ENCODE measurements at regions not wholly inside any gene's neighbourhood (a gene's known extent, or its start where the extent isn't known, plus 50 kb on each side); places are given as distances from the start of the nearest gene placed in this dataset.

DNA sequence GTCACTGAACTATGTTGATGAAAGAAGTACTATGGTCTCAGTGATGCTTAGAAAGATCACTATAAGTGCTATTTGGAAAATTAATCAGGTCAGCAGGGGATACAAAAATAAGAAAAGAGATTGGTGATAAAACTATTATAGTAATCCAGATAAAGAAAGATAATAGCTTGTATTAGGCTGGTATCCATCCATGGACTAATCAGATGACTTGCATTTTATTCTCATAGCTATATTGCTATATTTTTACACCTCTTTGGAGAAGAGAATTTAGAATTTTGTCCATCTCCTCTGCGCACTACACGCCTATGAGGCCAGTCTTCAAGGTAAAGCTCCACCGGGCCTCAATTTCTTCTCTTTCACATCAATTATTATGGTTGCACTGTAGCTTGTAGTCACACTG, 635.1 kb upstream of the DDX18 start:
- DNase-seq: no peak
- Mint-ChIP-seq H3K4me1 (no peaks in the 10 kb centered on the region), H3K27ac (no peak overlapping the region), H3K36me3 (ENCODE audit: low read depth) (no peaks in the 10 kb centered on the region), H3K27me3 (no peaks in the 10 kb centered on the region), H3K4me3 (no peak overlapping the region), H3K9me3 (ENCODE audit: low read depth) (peaks cover 7% of the 10 kb centered on the region)
- intact Hi-C loops (cut with DNase I, micrococcal nuclease): no loop called here
- ChIA-PET CTCF (no interaction called here), POLR2A (no interaction called here)
- no peak for ATAC-seq

DNA sequence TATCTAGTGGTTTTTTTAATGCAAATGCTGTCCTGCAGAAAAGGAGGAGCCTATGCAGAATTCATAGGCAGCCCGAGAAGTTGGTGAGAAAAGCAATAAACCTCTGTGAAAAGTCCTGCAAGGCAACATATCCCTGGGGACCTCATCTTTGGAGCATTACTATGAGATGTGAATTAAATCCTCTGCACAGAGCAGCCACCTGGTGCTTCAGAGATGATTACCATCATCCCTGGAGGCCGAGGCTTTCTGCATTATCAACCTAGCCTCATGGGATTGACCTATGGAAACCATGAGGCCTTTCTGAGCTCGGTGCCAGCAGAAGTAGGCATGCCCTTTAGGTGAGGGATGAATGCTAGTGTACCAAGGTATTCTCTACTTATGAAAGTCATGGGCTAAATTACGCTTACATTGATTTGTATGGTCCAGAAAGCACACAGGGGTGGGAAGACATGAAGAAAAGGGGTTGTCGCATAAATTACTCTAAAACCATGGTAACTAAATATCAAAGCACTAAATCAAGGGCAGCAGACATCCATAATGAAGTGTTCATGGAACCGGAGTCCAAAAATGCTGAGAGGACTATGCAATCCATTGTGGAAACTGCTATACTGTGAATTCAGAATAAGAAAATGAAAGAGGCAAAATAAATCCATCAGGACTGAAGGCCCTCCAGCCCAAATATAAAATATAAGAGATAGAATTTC, 623.5 kb upstream of the DDX18 start:
- CTCF ChIA-PET: no interaction called here
- peaks cover 8% of the 10 kb centered on the region for H3K9me3 Mint-ChIP-seq (ENCODE audit: low read depth)
- no peak for DNase-seq
- H3K4me1 Mint-ChIP-seq: no peaks in the 10 kb centered on the region
- ATAC-seq: no peak
- intact Hi-C loops (cut with DNase I, micrococcal nuclease): no loop called here
- H3K36me3 Mint-ChIP-seq (ENCODE audit: low read depth): no peaks in the 10 kb centered on the region
- H3K27ac Mint-ChIP-seq: no peak overlapping the region
- no peak overlapping the region for H3K4me3 Mint-ChIP-seq
- POLR2A ChIA-PET: no interaction called here
- no peaks in the 10 kb centered on the region for H3K27me3 Mint-ChIP-seq

DNA sequence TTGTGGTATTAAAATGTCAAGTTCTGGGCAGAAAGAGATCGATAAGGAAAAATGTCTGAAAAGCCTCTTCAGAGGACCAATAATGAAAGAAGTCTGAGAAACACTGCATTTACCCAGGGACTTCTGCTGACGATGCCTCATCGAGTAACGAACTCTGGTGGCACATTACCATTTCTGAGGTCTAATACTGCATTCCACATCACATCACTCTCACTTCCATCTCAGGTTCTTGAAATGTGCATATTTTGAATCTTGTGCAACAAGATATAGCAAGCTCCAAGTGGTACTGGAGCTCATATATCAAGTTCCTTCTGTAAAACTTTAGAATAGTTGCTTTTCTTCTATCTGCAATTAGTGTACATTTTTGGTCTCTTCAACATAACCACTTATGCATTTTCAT, 619.1 kb upstream of the DDX18 start:
- H3K27ac Mint-ChIP-seq: no peak overlapping the region
- intact Hi-C loops (cut with DNase I, micrococcal nuclease): no loop called here
- H3K9me3 Mint-ChIP-seq (ENCODE audit: low read depth): peaks cover 12% of the 10 kb centered on the region
- DNase-seq (no peak), ATAC-seq (no peak)
- no peak overlapping the region for H3K4me3 Mint-ChIP-seq
- H3K4me1 Mint-ChIP-seq: no peaks in the 10 kb centered on the region
- no peaks in the 10 kb centered on the region for H3K27me3 Mint-ChIP-seq
- no peaks in the 10 kb centered on the region for H3K36me3 Mint-ChIP-seq (ENCODE audit: low read depth)
- ChIA-PET POLR2A (no interaction called here), CTCF (no interaction called here)

DNA sequence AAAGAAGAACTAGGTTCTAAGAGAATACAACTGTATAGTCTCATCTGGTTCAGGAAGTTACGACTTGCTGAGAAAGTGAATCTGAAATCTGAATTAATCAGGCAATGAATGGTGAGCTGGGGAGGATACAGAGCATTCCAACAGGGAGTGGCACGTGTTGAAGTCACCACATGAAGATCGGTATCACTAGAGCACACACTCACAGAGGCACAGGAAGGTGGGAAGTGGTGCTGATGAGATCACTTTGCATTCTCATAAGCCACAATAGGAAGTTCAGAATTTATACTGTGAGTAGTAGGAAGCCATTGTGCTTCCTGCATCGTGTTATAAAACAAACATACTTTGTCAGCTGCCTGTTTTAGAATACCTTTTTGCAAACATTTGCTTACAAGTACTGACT, 615.0 kb upstream of the DDX18 start:
- DNase-seq (no peak), ATAC-seq (no peak)
- no peaks in the 10 kb centered on the region for H3K36me3 Mint-ChIP-seq (ENCODE audit: low read depth)
- H3K9me3 Mint-ChIP-seq (ENCODE audit: low read depth): peaks cover 12% of the 10 kb centered on the region
- intact Hi-C loops (cut with DNase I, micrococcal nuclease): no loop called here
- no peak overlapping the region for H3K4me3 Mint-ChIP-seq
- H3K4me1 Mint-ChIP-seq: no peaks in the 10 kb centered on the region
- no peaks in the 10 kb centered on the region for H3K27me3 Mint-ChIP-seq
- ChIA-PET POLR2A (no interaction called here), CTCF (no interaction called here)
- no peak overlapping the region for H3K27ac Mint-ChIP-seq

GRCh38 chr2:117212562-117212961, 601.9 kb upstream of the DDX18 start:
- ATAC-seq (no peak), DNase-seq (no peak)
- ChIA-PET CTCF (no interaction called here), POLR2A (no interaction called here)
- no peak overlapping the region for H3K4me3 Mint-ChIP-seq
- intact Hi-C loops (cut with DNase I, micrococcal nuclease): no loop called here
- peaks cover 6% of the 10 kb centered on the region for H3K9me3 Mint-ChIP-seq (ENCODE audit: low read depth)
- no peaks in the 10 kb centered on the region for H3K36me3 Mint-ChIP-seq (ENCODE audit: low read depth)
- H3K27me3 Mint-ChIP-seq: no peaks in the 10 kb centered on the region
- H3K27ac Mint-ChIP-seq: no peak overlapping the region
- H3K4me1 Mint-ChIP-seq: no peaks in the 10 kb centered on the region

DNA sequence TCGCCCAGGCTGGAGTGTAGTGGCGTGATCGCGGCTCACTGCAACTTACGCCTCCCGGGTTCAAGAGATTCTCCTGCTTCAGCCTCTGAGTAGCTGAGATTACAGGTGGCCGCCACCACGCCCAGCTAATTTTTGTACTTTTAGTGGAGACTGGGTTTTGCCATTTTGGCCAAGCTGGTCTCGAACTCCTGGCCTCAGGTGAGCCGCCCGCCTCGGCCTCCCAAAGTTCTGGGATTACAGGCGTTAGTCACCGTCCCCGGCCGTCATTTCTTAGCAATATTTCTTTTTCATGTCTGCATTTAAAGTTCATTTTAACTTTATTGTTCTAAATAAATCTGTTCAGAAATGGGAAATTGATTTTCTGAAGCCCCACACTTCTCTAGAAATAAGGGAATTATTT, 597.3 kb upstream of the DDX18 start:
- no peak overlapping the region for H3K4me3 Mint-ChIP-seq
- intact Hi-C loops (cut with DNase I, micrococcal nuclease): no loop called here
- no peak overlapping the region for H3K27ac Mint-ChIP-seq
- ChIA-PET POLR2A (no interaction called here), CTCF (no interaction called here)
- ATAC-seq (no peak), DNase-seq (no peak)
- no peaks in the 10 kb centered on the region for H3K27me3 Mint-ChIP-seq
- H3K36me3 Mint-ChIP-seq (ENCODE audit: low read depth): no peaks in the 10 kb centered on the region
- H3K4me1 Mint-ChIP-seq: no peaks in the 10 kb centered on the region
- peaks cover 4% of the 10 kb centered on the region for H3K9me3 Mint-ChIP-seq (ENCODE audit: low read depth)

- no peaks in the 10 kb centered on the region for H3K27me3 Mint-ChIP-seq
- ChIA-PET POLR2A (no interaction called here), CTCF (no interaction called here)
- H3K4me3 Mint-ChIP-seq: no peak overlapping the region
- H3K36me3 Mint-ChIP-seq (ENCODE audit: low read depth): no peaks in the 10 kb centered on the region
- intact Hi-C loops (cut with DNase I, micrococcal nuclease): no loop called here
- DNase-seq: no peak
- no peaks in the 10 kb centered on the region for H3K4me1 Mint-ChIP-seq
- no peak for ATAC-seq
- no peak overlapping the region for H3K27ac Mint-ChIP-seq
- H3K9me3 Mint-ChIP-seq (ENCODE audit: low read depth): peaks cover 16% of the 10 kb centered on the region
Measured at GRCh38 chr2:117222809-117223208, 591.7 kb upstream of the DDX18 start.

DNA sequence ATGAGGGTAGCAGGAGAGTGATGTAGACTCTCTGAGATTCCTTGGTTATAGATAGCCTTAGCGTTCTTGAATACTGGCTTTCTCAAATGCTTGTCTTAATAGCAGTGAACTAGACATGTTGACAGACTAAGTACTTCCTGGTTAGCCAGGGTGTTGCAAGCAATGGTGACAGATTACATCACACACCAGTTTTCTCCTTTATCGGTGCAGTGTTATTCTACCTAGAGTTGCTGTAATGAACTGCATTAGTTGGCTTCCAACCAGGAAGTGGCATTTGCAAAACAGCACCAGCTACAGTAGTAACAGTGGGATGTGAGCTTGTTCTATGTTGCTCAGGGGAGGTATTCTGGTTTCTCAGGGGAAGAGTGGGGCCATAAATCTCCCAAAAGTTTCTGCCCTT, 582.2 kb upstream of the DDX18 start:
- CTCF ChIA-PET: no interaction called here
- intact Hi-C loops (cut with DNase I, micrococcal nuclease): no loop called here
- ATAC-seq (no peak), DNase-seq (no peak)
- no peaks in the 10 kb centered on the region for H3K4me1 Mint-ChIP-seq
- H3K27ac Mint-ChIP-seq: no peak overlapping the region
- POLR2A ChIA-PET: no interaction called here
- H3K27me3 Mint-ChIP-seq: no peaks in the 10 kb centered on the region
- H3K4me3 Mint-ChIP-seq: no peak overlapping the region
- no peaks in the 10 kb centered on the region for H3K36me3 Mint-ChIP-seq (ENCODE audit: low read depth)
- H3K9me3 Mint-ChIP-seq (ENCODE audit: low read depth): peaks cover 25% of the 10 kb centered on the region

- DNase-seq (no peak), ATAC-seq (no peak)
- H3K9me3 Mint-ChIP-seq (ENCODE audit: low read depth): peaks cover 12% of the 10 kb centered on the region
- H3K4me3 Mint-ChIP-seq: no peak overlapping the region
- H3K4me1 Mint-ChIP-seq: no peaks in the 10 kb centered on the region
- H3K27me3 Mint-ChIP-seq: no peaks in the 10 kb centered on the region
- H3K27ac Mint-ChIP-seq: no peak overlapping the region
- no peaks in the 10 kb centered on the region for H3K36me3 Mint-ChIP-seq (ENCODE audit: low read depth)
- ChIA-PET POLR2A (no interaction called here), CTCF (no interaction called here)
- intact Hi-C loops (cut with DNase I, micrococcal nuclease): no loop called here
Measured at GRCh38 chr2:117257362-117257761, 557.1 kb upstream of the DDX18 start.

GRCh38 chr2:117269574-117269973, 544.9 kb upstream of the DDX18 start:
- Mint-ChIP-seq H3K27me3 (no peaks in the 10 kb centered on the region), H3K4me1 (no peaks in the 10 kb centered on the region), H3K27ac (no peak overlapping the region), H3K9me3 (ENCODE audit: low read depth) (peaks cover 6% of the 10 kb centered on the region), H3K36me3 (ENCODE audit: low read depth) (no peaks in the 10 kb centered on the region), H3K4me3 (no peak overlapping the region)
- intact Hi-C loops (cut with DNase I, micrococcal nuclease): no loop called here
- ATAC-seq: no peak
- CTCF ChIA-PET: no interaction called here
- no peak for DNase-seq
- POLR2A ChIA-PET: no interaction called here

DNA sequence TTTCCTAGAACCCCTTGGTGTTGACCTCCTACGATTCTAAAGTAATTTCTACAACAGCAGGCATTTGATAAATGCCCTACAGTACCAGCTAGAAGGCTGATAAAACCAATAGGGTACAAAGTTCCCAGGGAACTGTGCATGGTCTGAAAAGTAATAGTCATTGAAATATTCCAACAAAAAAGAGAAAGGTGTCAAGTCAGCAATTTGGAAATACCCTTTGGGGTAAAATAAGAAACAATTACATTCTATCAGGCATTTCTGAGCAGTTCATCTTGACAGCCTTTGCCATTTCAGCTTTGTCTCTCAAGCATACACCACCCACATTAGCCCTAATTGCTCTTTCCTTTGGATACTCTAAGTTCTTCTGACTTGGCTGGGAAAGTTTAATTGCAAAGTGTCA, 542.9 kb upstream of the DDX18 start:
- H3K4me1 Mint-ChIP-seq: no peaks in the 10 kb centered on the region
- H3K27me3 Mint-ChIP-seq: no peaks in the 10 kb centered on the region
- CTCF ChIA-PET: no interaction called here
- ATAC-seq (no peak), DNase-seq (no peak)
- H3K9me3 Mint-ChIP-seq (ENCODE audit: low read depth): no peaks in the 10 kb centered on the region
- POLR2A ChIA-PET: no interaction called here
- no peak overlapping the region for H3K4me3 Mint-ChIP-seq
- no peaks in the 10 kb centered on the region for H3K36me3 Mint-ChIP-seq (ENCODE audit: low read depth)
- H3K27ac Mint-ChIP-seq: no peak overlapping the region
- intact Hi-C loops (cut with DNase I, micrococcal nuclease): no loop called here

GRCh38 chr2:117273009-117273671, 541.4 kb upstream of the DDX18 start:
- Mint-ChIP-seq H3K36me3 (ENCODE audit: low read depth) (no peaks in the 10 kb centered on the region), H3K27ac (no peak overlapping the region)

GRCh38 chr2:117293012-117293411, 521.5 kb upstream of the DDX18 start:
- H3K27ac Mint-ChIP-seq: no peak overlapping the region
- no peaks in the 10 kb centered on the region for H3K36me3 Mint-ChIP-seq (ENCODE audit: low read depth)
- no peak overlapping the region for H3K4me3 Mint-ChIP-seq
- ATAC-seq: no peak
- CTCF ChIA-PET: no interaction called here
- intact Hi-C loops (cut with DNase I, micrococcal nuclease): no loop called here
- H3K27me3 Mint-ChIP-seq: no peaks in the 10 kb centered on the region
- no peak for DNase-seq
- POLR2A ChIA-PET: no interaction called here
- H3K4me1 Mint-ChIP-seq: no peaks in the 10 kb centered on the region
- peaks cover 9% of the 10 kb centered on the region for H3K9me3 Mint-ChIP-seq (ENCODE audit: low read depth)

More at GRCh38 chr2:117273009-117273671, 541.4 kb upstream of the DDX18 start:
- intact Hi-C loops (cut with DNase I, micrococcal nuclease): no loop called here
- CTCF ChIA-PET: no interaction called here
- DNase-seq (no peak), ATAC-seq (no peak)
- Mint-ChIP-seq H3K9me3 (ENCODE audit: low read depth) (peaks cover 2% of the 10 kb centered on the region), H3K4me3 (no peak overlapping the region), H3K27me3 (no peaks in the 10 kb centered on the region), H3K4me1 (no peaks in the 10 kb centered on the region)
- POLR2A ChIA-PET: no interaction called here

All from activated CD4-positive, alpha-beta T cell treated with anti-CD3 and anti-CD28 coated beads for 36 hours (primary cell).